SU-DHL-6 (cell line): ENCODE measurements at regions not wholly inside any gene's neighbourhood (a gene's known extent, or its start where the extent isn't known, plus 50 kb on each side); places are given as distances from the start of the nearest gene placed in this dataset.

Experiments used
- EZH2phosphoT487 ChIP-seq: fragments of 200-600 bp; sonication (generic), shearing (Covaris generic); conservative IDR thresholded peaks from 2 replicates; pipeline ENCODE4 v1.6.1; 2018; ENCODE audit warnings: mild to moderate bottlenecking, antibody characterized with exemption, low read length, moderate library complexity, mixed read lengths
- TF ChIP-seq, protein P1 (sequence below): fragments of 200-600 bp; sonication (generic); IDR thresholded peaks from one replicate; pipeline ENCODE4 v1.5.1; 2017; ENCODE audit warnings: antibody characterized with exemption, mild to moderate bottlenecking, low read length, moderate library complexity; ENCODE audit not compliant: insufficient read depth, poor library complexity, severe bottlenecking

DNA sequence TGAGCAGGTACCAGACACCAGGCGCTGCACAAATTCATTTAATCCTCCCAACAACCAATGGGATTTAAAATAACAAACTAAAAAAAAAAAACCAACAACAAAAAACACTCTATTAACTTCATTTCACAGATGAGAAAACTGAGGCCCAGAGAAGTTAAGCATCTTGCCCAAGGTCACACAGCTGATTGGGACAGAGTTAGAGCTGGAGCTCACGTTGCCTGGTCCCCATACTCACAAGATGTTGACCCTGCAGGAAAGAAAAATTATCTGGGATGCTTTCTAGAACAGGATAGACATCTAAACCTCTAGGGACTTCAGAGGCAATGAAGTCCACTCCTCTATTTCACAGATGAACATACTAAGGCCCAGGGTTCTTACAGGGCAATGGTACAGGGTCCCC is 175.3 kb downstream of the PSMG1 start:
- TF ChIP-seq, protein P1, sequence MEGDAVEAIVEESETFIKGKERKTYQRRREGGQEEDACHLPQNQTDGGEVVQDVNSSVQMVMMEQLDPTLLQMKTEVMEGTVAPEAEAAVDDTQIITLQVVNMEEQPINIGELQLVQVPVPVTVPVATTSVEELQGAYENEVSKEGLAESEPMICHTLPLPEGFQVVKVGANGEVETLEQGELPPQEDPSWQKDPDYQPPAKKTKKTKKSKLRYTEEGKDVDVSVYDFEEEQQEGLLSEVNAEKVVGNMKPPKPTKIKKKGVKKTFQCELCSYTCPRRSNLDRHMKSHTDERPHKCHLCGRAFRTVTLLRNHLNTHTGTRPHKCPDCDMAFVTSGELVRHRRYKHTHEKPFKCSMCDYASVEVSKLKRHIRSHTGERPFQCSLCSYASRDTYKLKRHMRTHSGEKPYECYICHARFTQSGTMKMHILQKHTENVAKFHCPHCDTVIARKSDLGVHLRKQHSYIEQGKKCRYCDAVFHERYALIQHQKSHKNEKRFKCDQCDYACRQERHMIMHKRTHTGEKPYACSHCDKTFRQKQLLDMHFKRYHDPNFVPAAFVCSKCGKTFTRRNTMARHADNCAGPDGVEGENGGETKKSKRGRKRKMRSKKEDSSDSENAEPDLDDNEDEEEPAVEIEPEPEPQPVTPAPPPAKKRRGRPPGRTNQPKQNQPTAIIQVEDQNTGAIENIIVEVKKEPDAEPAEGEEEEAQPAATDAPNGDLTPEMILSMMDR = no peak
- TF ChIP-seq EZH2phosphoT487 = no peak
